WTC11 (cell line): ENCODE measurements at regions not wholly inside any gene's neighbourhood (a gene's known extent, or its start where the extent isn't known, plus 50 kb on each side); places are given as distances from the start of the nearest gene placed in this dataset.

Experiments
- ATAC-seq: fragments of 200-7000 bp; cut with Tn5 transposase; 2 replicates; pipeline ENCODE4 v1.10.0; 2021; ENCODE audit warnings: mild to moderate bottlenecking, moderate library complexity
- CTCF ChIA-PET: fragments of 300-600 bp; sonication (Branson Sonifier 250); formaldehyde crosslinking; loops from one replicate; lab custom pipeline; 2021; ENCODE audit warnings: antibody characterized with exemption; lab: Charles Lee
- POLR2A ChIA-PET: fragments of 350-600 bp; sonication (Branson Sonifier 250); formaldehyde crosslinking; loops from one replicate; lab custom pipeline; 2021; ENCODE audit warnings: antibody characterized with exemption; lab: Charles Lee
- DNase-seq: peaks from one replicate; pipeline ENCODE4 v3.0.0; 2021; ENCODE audit warnings: low spot score
- H3K27ac Mint-ChIP-seq: 2 replicates; pipeline ENCODE4 v1.8.0; 2021; ENCODE audit warnings: mixed read lengths
- H3K27me3 Mint-ChIP-seq: 2 replicates; pipeline ENCODE4 v1.8.0; 2021; ENCODE audit warnings: low read depth, mild to moderate bottlenecking, moderate library complexity, mixed read lengths
- H3K36me3 Mint-ChIP-seq: 2 replicates; pipeline ENCODE4 v1.8.0; 2021; ENCODE audit warnings: mixed read lengths
- H3K4me1 Mint-ChIP-seq: 2 replicates; pipeline ENCODE4 v1.8.0; 2022; ENCODE audit warnings: mixed read lengths
- H3K4me3 Mint-ChIP-seq: 2 replicates; pipeline ENCODE4 v1.8.0; 2021; ENCODE audit warnings: mild to moderate bottlenecking, moderate library complexity, mixed read lengths
- H3K9me3 Mint-ChIP-seq: 2 replicates; pipeline ENCODE4 v1.8.0; 2021; ENCODE audit warnings: mixed read lengths
- ELF4 ChIP-seq: sonication (generic); formaldehyde crosslinking; IDR thresholded peaks from 2 replicates; pipeline ENCODE4 v1.8.1; 2022; ENCODE audit warnings: low read depth, mild to moderate bottlenecking, moderate library complexity, missing genetic modification reagents
- ETV6 ChIP-seq: sonication (generic); formaldehyde crosslinking; IDR thresholded peaks from 2 replicates; pipeline ENCODE4 v1.8.1; 2022; ENCODE audit warnings: mild to moderate bottlenecking, missing genetic modification reagents
- FOXJ3 ChIP-seq: sonication (generic); formaldehyde crosslinking; IDR thresholded peaks from 2 replicates; pipeline ENCODE4 v1.9.0; 2021; ENCODE audit warnings: missing genetic modification reagents, mild to moderate bottlenecking, borderline replicate concordance
- GRHL2 ChIP-seq: fragments of 250-450 bp; sonication (Bioruptor Pico); IDR thresholded peaks from 2 replicates; pipeline ENCODE4 v1.8.0; 2022; ENCODE audit warnings: mild to moderate bottlenecking, moderate library complexity; ENCODE audit not compliant: insufficient replicate concordance, severe bottlenecking
- HMGA2 ChIP-seq: fragments of 250-450 bp; sonication (Bioruptor Pico); IDR thresholded peaks from 2 replicates; pipeline ENCODE4 v1.4.0; 2021; ENCODE audit warnings: mild to moderate bottlenecking, moderate library complexity
- IRF2 ChIP-seq: sonication (generic); formaldehyde crosslinking; IDR thresholded peaks from 2 replicates; pipeline ENCODE4 v1.8.0; 2022; ENCODE audit warnings: low read depth, missing genetic modification reagents, borderline replicate concordance
- JAZF1 ChIP-seq: fragments of 250-450 bp; sonication (Bioruptor Pico); IDR thresholded peaks from 2 replicates; pipeline ENCODE4 v1.9.0; 2021; ENCODE audit warnings: moderate library complexity, mild to moderate bottlenecking, inconsistent platforms
- MXD4 ChIP-seq: fragments of 250-450 bp; sonication (Bioruptor Pico); IDR thresholded peaks from 2 replicates; pipeline ENCODE4 v1.8.0; 2021; ENCODE audit warnings: mild to moderate bottlenecking, moderate library complexity, borderline replicate concordance
- NFYB ChIP-seq: sonication (generic); formaldehyde crosslinking; conservative IDR thresholded peaks from 2 replicates; pipeline ENCODE4 v1.8.0; 2022; ENCODE audit warnings: low read depth, missing genetic modification reagents
- NR2C2 ChIP-seq: sonication (generic); formaldehyde crosslinking; IDR thresholded peaks from 2 replicates; pipeline ENCODE4 v1.8.0; 2022; ENCODE audit warnings: mild to moderate bottlenecking, missing genetic modification reagents
- RELA ChIP-seq: sonication (generic); formaldehyde crosslinking; IDR thresholded peaks from 2 replicates; pipeline ENCODE4 v1.8.1; 2022; ENCODE audit warnings: missing genetic modification reagents, mild to moderate bottlenecking, borderline replicate concordance
- ZNF219 ChIP-seq: sonication (generic); formaldehyde crosslinking; IDR thresholded peaks from 2 replicates; pipeline ENCODE4 v1.8.0; 2023; ENCODE audit warnings: missing genetic modification reagents, mild to moderate bottlenecking, borderline replicate concordance
- ZNF317 ChIP-seq: sonication (generic); formaldehyde crosslinking; IDR thresholded peaks from 2 replicates; pipeline ENCODE4 v1.8.1; 2023; ENCODE audit warnings: low read depth, mild to moderate bottlenecking, moderate library complexity, missing genetic modification reagents, borderline replicate concordance
- ZNF416 ChIP-seq: fragments of 250-450 bp; sonication (Bioruptor Pico); IDR thresholded peaks from 2 replicates; pipeline ENCODE4 v1.9.0; 2021; ENCODE audit warnings: mild to moderate bottlenecking, inconsistent platforms
- ZNF423 ChIP-seq: fragments of 250-450 bp; sonication (Bioruptor Pico); IDR thresholded peaks from 2 replicates; pipeline ENCODE4 v2.1.2; 2022; ENCODE audit warnings: mild to moderate bottlenecking, moderate library complexity
- ZNF671 ChIP-seq: fragments of 250-450 bp; sonication (Bioruptor Pico); IDR thresholded peaks from 2 replicates; pipeline ENCODE4 v1.8.0; 2021; ENCODE audit warnings: mild to moderate bottlenecking
- TF ChIP-seq, protein P1 (sequence below): sonication (generic); formaldehyde crosslinking; IDR thresholded peaks from 2 replicates; pipeline ENCODE4 v1.8.1; 2023; ENCODE audit warnings: mild to moderate bottlenecking, missing genetic modification reagents, borderline replicate concordance
- TF ChIP-seq, protein P2 (sequence below): fragments of 200-600 bp; IDR thresholded peaks from 2 replicates; pipeline ENCODE4 v1.8.0; 2022; ENCODE audit warnings: antibody characterized with exemption
- TF ChIP-seq, protein P3 (sequence below): sonication (generic); formaldehyde crosslinking; IDR thresholded peaks from 2 replicates; pipeline ENCODE4 v1.8.0; 2022; ENCODE audit warnings: mild to moderate bottlenecking, missing genetic modification reagents
- TF ChIP-seq, protein P4 (sequence below): sonication (generic); formaldehyde crosslinking; IDR thresholded peaks from 2 replicates; pipeline ENCODE4 v1.8.0; 2022; ENCODE audit warnings: mild to moderate bottlenecking, missing genetic modification reagents

DNA sequence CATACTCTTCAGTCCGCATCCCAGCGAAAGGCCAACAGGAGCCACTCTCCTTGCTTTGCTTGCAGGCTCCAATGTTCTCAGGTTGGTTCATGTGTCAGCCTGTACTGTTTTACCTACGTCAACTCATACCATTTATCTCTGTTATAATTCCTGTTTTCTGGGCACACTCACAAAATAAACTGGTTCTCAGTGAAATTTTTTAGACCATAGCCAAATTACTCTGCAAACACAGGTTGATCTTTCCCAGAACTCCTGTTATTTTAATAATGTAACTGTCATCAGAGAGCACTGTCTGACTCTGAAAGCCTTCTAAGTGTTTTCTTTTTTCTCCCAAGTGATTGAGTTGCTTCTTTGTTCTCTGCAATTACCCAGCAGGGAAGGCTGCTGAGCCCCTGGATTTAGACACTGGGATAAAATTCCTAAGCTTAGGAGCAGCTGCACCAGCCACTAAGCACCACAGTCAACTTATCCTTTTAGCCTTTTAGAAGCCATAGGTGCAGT, 111.6 kb upstream of the PIEZO2 start:
- Mint-ChIP-seq H3K4me3 (no peak overlapping the region), H3K9me3 (peaks cover 31% of the 10 kb centered on the region), H3K27me3 (no peaks in the 10 kb centered on the region; the same call in 1 of the 2 replicates), H3K27ac (peak overlapping the region; percentile 1; the same call in 1 of the 2 replicates), H3K36me3 (peaks cover 24% of the 10 kb centered on the region), H3K4me1 (peaks cover 33% of the 10 kb centered on the region)
- TF ChIP-seq MXD4 (no peak), ZNF219 (CRISPR knock-in tag) (no peak), ETV6 (CRISPR knock-in tag) (no peak), RELA (CRISPR knock-in tag) (no peak), JAZF1 (CRISPR knock-in tag) (no peak)
- TF ChIP-seq, protein P1, sequence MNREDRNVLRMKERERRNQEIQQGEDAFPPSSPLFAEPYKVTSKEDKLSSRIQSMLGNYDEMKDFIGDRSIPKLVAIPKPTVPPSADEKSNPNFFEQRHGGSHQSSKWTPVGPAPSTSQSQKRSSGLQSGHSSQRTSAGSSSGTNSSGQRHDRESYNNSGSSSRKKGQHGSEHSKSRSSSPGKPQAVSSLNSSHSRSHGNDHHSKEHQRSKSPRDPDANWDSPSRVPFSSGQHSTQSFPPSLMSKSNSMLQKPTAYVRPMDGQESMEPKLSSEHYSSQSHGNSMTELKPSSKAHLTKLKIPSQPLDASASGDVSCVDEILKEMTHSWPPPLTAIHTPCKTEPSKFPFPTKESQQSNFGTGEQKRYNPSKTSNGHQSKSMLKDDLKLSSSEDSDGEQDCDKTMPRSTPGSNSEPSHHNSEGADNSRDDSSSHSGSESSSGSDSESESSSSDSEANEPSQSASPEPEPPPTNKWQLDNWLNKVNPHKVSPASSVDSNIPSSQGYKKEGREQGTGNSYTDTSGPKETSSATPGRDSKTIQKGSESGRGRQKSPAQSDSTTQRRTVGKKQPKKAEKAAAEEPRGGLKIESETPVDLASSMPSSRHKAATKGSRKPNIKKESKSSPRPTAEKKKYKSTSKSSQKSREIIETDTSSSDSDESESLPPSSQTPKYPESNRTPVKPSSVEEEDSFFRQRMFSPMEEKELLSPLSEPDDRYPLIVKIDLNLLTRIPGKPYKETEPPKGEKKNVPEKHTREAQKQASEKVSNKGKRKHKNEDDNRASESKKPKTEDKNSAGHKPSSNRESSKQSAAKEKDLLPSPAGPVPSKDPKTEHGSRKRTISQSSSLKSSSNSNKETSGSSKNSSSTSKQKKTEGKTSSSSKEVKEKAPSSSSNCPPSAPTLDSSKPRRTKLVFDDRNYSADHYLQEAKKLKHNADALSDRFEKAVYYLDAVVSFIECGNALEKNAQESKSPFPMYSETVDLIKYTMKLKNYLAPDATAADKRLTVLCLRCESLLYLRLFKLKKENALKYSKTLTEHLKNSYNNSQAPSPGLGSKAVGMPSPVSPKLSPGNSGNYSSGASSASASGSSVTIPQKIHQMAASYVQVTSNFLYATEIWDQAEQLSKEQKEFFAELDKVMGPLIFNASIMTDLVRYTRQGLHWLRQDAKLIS, result no peak
- CTCF ChIA-PET, result no interaction called here
- ATAC-seq, result peak; percentile 83
- POLR2A ChIA-PET, result no interaction called here
- peak; percentile 17 for DNase-seq

DNA sequence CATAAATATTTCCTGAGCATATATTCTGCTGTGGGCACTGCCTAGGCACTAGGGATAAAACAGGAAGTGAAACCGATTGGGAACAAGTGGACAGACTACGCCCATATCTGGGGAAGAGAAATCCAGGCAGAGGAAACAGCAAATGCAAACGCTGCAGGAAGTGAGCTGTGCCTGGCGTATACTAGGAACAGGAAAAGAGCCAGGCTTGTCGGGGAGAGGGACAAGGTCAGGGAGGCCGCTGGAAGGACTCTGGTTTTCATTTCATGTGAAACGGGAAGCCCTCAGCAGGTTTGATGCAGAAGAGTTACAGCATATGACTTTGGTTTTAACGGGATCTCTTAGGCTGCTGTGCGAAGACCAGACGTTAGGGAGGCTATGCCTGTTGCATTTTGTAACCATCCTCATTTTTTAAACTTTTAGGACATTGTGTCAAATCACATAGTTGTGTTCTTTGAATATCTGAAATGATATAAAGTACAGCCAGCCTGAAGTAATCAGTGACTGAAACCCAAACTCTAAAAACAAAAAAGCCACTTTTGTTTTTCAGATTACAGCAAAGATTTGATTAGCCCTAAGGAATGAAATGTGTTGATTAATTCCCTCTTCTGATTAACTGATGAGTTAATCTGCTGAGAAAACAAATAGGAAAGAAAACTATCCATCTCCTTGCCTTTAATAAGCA, 110.2 kb upstream of the PIEZO2 start:
- H3K4me3 Mint-ChIP-seq, result no peak overlapping the region
- no peak for DNase-seq
- ATAC-seq, result peak; percentile 29; the same call in 1 of the 2 replicates
- H3K27me3 Mint-ChIP-seq, result no peaks in the 10 kb centered on the region; the same call in 1 of the 2 replicates
- ChIA-PET CTCF (no interaction called here), POLR2A (no interaction called here)
- H3K4me1 Mint-ChIP-seq, result peaks cover 33% of the 10 kb centered on the region
- H3K36me3 Mint-ChIP-seq, result peaks cover 20% of the 10 kb centered on the region
- TF ChIP-seq, protein P2, sequence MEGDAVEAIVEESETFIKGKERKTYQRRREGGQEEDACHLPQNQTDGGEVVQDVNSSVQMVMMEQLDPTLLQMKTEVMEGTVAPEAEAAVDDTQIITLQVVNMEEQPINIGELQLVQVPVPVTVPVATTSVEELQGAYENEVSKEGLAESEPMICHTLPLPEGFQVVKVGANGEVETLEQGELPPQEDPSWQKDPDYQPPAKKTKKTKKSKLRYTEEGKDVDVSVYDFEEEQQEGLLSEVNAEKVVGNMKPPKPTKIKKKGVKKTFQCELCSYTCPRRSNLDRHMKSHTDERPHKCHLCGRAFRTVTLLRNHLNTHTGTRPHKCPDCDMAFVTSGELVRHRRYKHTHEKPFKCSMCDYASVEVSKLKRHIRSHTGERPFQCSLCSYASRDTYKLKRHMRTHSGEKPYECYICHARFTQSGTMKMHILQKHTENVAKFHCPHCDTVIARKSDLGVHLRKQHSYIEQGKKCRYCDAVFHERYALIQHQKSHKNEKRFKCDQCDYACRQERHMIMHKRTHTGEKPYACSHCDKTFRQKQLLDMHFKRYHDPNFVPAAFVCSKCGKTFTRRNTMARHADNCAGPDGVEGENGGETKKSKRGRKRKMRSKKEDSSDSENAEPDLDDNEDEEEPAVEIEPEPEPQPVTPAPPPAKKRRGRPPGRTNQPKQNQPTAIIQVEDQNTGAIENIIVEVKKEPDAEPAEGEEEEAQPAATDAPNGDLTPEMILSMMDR, result no peak
- TF ChIP-seq ZNF423 (CRISPR knock-in tag), result no peak
- no peak for TF ChIP-seq NFYB
- TF ChIP-seq FOXJ3 (CRISPR knock-in tag), result no peak
- no peak for TF ChIP-seq IRF2 (CRISPR knock-in tag)
- TF ChIP-seq HMGA2 (CRISPR knock-in tag), result no peak
- no peak for TF ChIP-seq ELF4 (CRISPR knock-in tag)
- TF ChIP-seq ZNF317 (CRISPR knock-in tag), result no peak
- no peak for TF ChIP-seq ZNF671
- TF ChIP-seq MXD4, result no peak
- TF ChIP-seq NR2C2, result no peak
- no peak for TF ChIP-seq GRHL2 (CRISPR knock-in tag)
- TF ChIP-seq, protein P3, sequence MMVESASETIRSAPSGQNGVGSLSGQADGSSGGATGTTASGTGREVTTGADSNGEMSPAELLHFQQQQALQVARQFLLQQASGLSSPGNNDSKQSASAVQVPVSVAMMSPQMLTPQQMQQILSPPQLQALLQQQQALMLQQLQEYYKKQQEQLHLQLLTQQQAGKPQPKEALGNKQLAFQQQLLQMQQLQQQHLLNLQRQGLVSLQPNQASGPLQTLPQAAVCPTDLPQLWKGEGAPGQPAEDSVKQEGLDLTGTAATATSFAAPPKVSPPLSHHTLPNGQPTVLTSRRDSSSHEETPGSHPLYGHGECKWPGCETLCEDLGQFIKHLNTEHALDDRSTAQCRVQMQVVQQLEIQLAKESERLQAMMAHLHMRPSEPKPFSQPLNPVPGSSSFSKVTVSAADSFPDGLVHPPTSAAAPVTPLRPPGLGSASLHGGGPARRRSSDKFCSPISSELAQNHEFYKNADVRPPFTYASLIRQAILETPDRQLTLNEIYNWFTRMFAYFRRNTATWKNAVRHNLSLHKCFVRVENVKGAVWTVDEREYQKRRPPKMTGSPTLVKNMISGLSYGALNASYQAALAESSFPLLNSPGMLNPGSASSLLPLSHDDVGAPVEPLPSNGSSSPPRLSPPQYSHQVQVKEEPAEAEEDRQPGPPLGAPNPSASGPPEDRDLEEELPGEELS (CRISPR knock-in tag), result no peak
- TF ChIP-seq ZNF416 (CRISPR knock-in tag), result no peak
- TF ChIP-seq, protein P4, sequence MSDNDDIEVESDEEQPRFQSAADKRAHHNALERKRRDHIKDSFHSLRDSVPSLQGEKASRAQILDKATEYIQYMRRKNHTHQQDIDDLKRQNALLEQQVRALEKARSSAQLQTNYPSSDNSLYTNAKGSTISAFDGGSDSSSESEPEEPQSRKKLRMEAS (CRISPR knock-in tag), result no peak
- TF ChIP-seq, protein P1, result no peak
- peaks cover 23% of the 10 kb centered on the region for H3K9me3 Mint-ChIP-seq
- H3K27ac Mint-ChIP-seq, result 0 out of 2 replicates have a peak overlapping the region, but pooled peaks have one; percentile 15
